Neuronal stem cell (in vitro differentiated cells): ENCODE measurements at regions not wholly inside any gene's neighbourhood (a gene's known extent, or its start where the extent isn't known, plus 50 kb on each side); places are given as distances from the start of the nearest gene placed in this dataset.
"Not testable (repeated sequence)": the region's sequence is repeated elsewhere in the genome, so short reads cannot be mapped to it uniquely, and the experiment has no call there.

Source experiments
- DNase-seq: peaks from one replicate; pipeline ENCODE4 v3.0.0-alpha.2; 2013; ENCODE audit warnings: low spot score
- H2AFZ ChIP-seq: one replicate; pipeline ENCODE4 v1.6.1; 2013; ENCODE audit warnings: mild to moderate bottlenecking, low read length, inconsistent platforms
- H2AK5ac ChIP-seq: 2 replicates; pipeline ENCODE4 v1.6.1; 2013; ENCODE audit warnings: low read depth, mild to moderate bottlenecking, inconsistent platforms, low read length, moderate library complexity, mixed read lengths
- H2BK120ac ChIP-seq: 2 replicates; pipeline ENCODE4 v1.6.1; 2013; ENCODE audit warnings: low read depth, mild to moderate bottlenecking, inconsistent platforms, low read length, moderate library complexity, mixed read lengths
- H2BK12ac ChIP-seq: one replicate; pipeline ENCODE4 v1.6.1; 2013; ENCODE audit warnings: low read length, inconsistent platforms
- H2BK15ac ChIP-seq: 2 replicates; pipeline ENCODE4 v1.6.1; 2013; ENCODE audit warnings: mild to moderate bottlenecking, low read length, inconsistent platforms, mixed read lengths
- H2BK5ac ChIP-seq: one replicate; pipeline ENCODE4 v1.6.1; 2013; ENCODE audit warnings: inconsistent platforms, mild to moderate bottlenecking, low read length, moderate library complexity
- H3K14ac ChIP-seq: one replicate; pipeline ENCODE4 v1.6.1; 2013; ENCODE audit warnings: low read length, inconsistent platforms
- H3K18ac ChIP-seq: 2 replicates; pipeline ENCODE4 v1.6.1; 2013; ENCODE audit warnings: low read length, inconsistent platforms
- H3K23ac ChIP-seq: 2 replicates; pipeline ENCODE4 v1.6.1; 2013; ENCODE audit warnings: low read depth, mild to moderate bottlenecking, mixed read lengths, low read length, inconsistent platforms; ENCODE audit not compliant: poor library complexity
- H3K27ac ChIP-seq: replicated peaks from 3 replicates; pipeline ENCODE4 v1.5.1; 2013; ENCODE audit warnings: low read length, inconsistent platforms
- H3K27me3 ChIP-seq, 3 experiments: 2 replicates each; pipeline ENCODE4 v1.6.1; 2013; ENCODE audit warnings: low read length in 3 of 3, mild to moderate bottlenecking in 2 of 3, inconsistent platforms in 1 of 3, low read depth in 1 of 3, mixed read lengths in 1 of 3, moderate library complexity in 1 of 3; ENCODE audit not compliant: control insufficient read depth in 3 of 3, insufficient read depth in 3 of 3
- H3K36me3 ChIP-seq, 2 donors: replicated peaks in 1 of 2; 2 replicates each; pipeline ENCODE4 v1.6.1; 2013; ENCODE audit warnings: low read length in 2 of 2; ENCODE audit not compliant: control insufficient read depth in 2 of 2, insufficient read depth in 2 of 2
- H3K4ac ChIP-seq: 2 replicates; pipeline ENCODE4 v1.6.1; 2013; ENCODE audit warnings: inconsistent platforms, mild to moderate bottlenecking, low read length, moderate library complexity
- H3K4me1 ChIP-seq, 2 donors: 1 replicate in 1 of 2; 2 replicates in 1 of 2; pipeline ENCODE4 v1.6.1; 2013; ENCODE audit warnings: low read length in 2 of 2, low read depth in 1 of 2; ENCODE audit not compliant: control insufficient read depth in 2 of 2, insufficient read depth in 1 of 2
- H3K4me2 ChIP-seq: one replicate; pipeline ENCODE4 v1.6.1; 2013; ENCODE audit warnings: mild to moderate bottlenecking, low read length, inconsistent platforms; ENCODE audit not compliant: insufficient read depth, poor library complexity, severe bottlenecking
- H3K4me3 ChIP-seq, 2 donors: 2 replicates each; pipeline ENCODE4 v1.5.1; 2013; ENCODE audit warnings: low read length in 2 of 2, mild to moderate bottlenecking in 2 of 2, inconsistent platforms in 1 of 2, moderate library complexity in 1 of 2
- H3K79me1 ChIP-seq: one replicate; pipeline ENCODE4 v1.6.1; 2013; ENCODE audit warnings: low read depth, mild to moderate bottlenecking, inconsistent platforms, low read length, moderate library complexity
- H3K9ac ChIP-seq: one replicate; pipeline ENCODE4 v1.6.1; 2013; ENCODE audit warnings: mild to moderate bottlenecking, low read depth, low read length, inconsistent platforms; ENCODE audit not compliant: poor library complexity
- H3K9me3 ChIP-seq, 2 donors: replicated peaks in 1 of 2; 2 replicates each; pipeline versions ENCODE3 to v1.6.1; 2013; ENCODE audit warnings: low read length in 2 of 2, mild to moderate bottlenecking in 2 of 2, inconsistent platforms in 1 of 2, low read depth in 1 of 2, mixed read lengths in 1 of 2, moderate library complexity in 1 of 2; ENCODE audit not compliant: control insufficient read depth in 2 of 2, insufficient read depth in 1 of 2
- H4K8ac ChIP-seq: one replicate; pipeline ENCODE4 v1.6.1; 2013; ENCODE audit warnings: low read depth, mild to moderate bottlenecking, inconsistent platforms, low read length, moderate library complexity
- H4K91ac ChIP-seq: one replicate; pipeline ENCODE4 v1.6.1; 2013; ENCODE audit warnings: low read length, low read depth, mild to moderate bottlenecking, inconsistent platforms; ENCODE audit not compliant: poor library complexity
- WGBS, 2 donors: extraction: QIAGEN DNeasy Blood & Tissue Kit; methylation state at CpG; one replicate each; pipeline ENCODE4 v1.1.7; 2013; ENCODE audit warnings: missing lambda C conversion rate in 2 of 2, mixed read lengths in 1 of 2; ENCODE audit not compliant: insufficient read length in 2 of 2, insufficient replicate concordance in 1 of 2; ENCODE audit errors: extremely low coverage in 2 of 2; 5-methylcytosine and 5-hydroxymethylcytosine counted together

GRCh38 chr7:67328257-67328656 is 331.6 kb downstream of the TYW1 start:
- H3K9me3 ChIP-seq, H2BK12ac ChIP-seq, H3K4me1 ChIP-seq, H3K4ac ChIP-seq, H3K79me1 ChIP-seq, H3K18ac ChIP-seq, H3K4me3 ChIP-seq, H3K4me2 ChIP-seq, H2AK5ac ChIP-seq, DNase-seq, H3K27me3 ChIP-seq, H3K27ac ChIP-seq, H2BK120ac ChIP-seq, H4K8ac ChIP-seq, H3K14ac ChIP-seq, H4K91ac ChIP-seq, H3K9ac ChIP-seq, H2BK15ac ChIP-seq, H2AFZ ChIP-seq, H2BK5ac ChIP-seq, H3K36me3 ChIP-seq, H3K23ac ChIP-seq: not testable (repeated sequence)
- WGBS, 2 donors: no CpG with 5 or more reads among the region's 5 CpGs

- H3K23ac ChIP-seq, DNase-seq, H2BK5ac ChIP-seq, H3K4ac ChIP-seq, H4K8ac ChIP-seq, H3K4me3 ChIP-seq, H3K9ac ChIP-seq, H3K18ac ChIP-seq, H3K27me3 ChIP-seq, H2AFZ ChIP-seq, H3K36me3 ChIP-seq, H4K91ac ChIP-seq, H3K4me2 ChIP-seq, H3K27ac ChIP-seq, H3K79me1 ChIP-seq, H2BK15ac ChIP-seq, H3K9me3 ChIP-seq, H3K14ac ChIP-seq, H2AK5ac ChIP-seq, H2BK12ac ChIP-seq, H2BK120ac ChIP-seq, H3K4me1 ChIP-seq: not testable (repeated sequence)
- WGBS, 2 donors: no CpG with 5 or more reads among the region's 1 CpG
These were observed 338.5 kb downstream of the TYW1 start for GRCh38 chr7:67335165-67335564.

DNA sequence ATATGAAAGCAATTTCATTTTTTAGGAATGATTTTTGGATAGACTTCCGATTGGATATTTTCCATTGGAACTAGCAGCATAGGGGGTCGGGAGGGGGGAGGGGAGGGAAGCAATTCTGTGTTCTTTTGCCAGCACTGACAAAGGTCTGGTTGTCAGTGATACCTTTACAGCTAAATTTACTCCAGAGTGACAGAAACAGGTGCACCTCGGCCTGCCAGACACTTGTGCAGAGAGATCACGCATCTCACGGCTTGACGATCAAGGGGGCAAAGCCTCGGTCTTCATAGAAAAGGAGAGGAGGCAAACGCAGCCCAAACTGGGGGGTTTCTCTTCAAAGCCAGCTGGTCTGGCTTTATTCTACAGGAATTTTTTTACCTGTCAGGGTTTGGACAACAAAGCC is 339.0 kb downstream of the TYW1 start:
- not testable (repeated sequence) for H3K4ac ChIP-seq, H2BK15ac ChIP-seq, H3K36me3 ChIP-seq, H3K9ac ChIP-seq, H3K23ac ChIP-seq, H3K9me3 ChIP-seq, H2BK5ac ChIP-seq, H3K4me3 ChIP-seq, H3K27ac ChIP-seq, H3K4me2 ChIP-seq, H3K27me3 ChIP-seq, H2BK120ac ChIP-seq, H3K14ac ChIP-seq, H3K4me1 ChIP-seq, H2AK5ac ChIP-seq, H2BK12ac ChIP-seq, H3K79me1 ChIP-seq, H3K18ac ChIP-seq, DNase-seq, H2AFZ ChIP-seq, H4K91ac ChIP-seq, H4K8ac ChIP-seq
- WGBS, 2 donors: no CpG with 5 or more reads among the region's 8 CpGs

DNA sequence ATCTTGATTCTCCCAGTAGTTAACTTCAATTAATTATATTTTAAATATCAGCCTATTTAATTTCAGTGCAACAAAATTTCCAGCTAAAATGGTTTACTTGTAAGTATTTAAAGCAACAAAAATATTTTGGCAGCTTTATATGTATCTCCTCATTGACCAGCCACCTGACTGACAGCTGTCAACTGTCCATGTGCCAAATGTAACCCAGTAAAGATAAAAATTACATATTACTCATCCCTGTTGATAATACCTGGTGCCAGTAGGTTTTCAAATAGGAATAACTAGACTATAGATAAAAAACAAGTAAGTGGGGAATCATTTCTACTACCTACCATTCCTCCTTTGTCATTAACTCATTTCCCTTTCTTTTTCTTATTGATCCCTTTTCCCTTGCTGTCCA is 341.9 kb downstream of the TYW1 start:
- H3K79me1 ChIP-seq, H3K9me3 ChIP-seq: not testable (repeated sequence)

More for the DNA sequence above, 341.9 kb downstream of the TYW1 start:
- not testable (repeated sequence) for H3K27ac ChIP-seq, H4K8ac ChIP-seq, H3K4me1 ChIP-seq, H3K4me3 ChIP-seq, H3K14ac ChIP-seq, H3K23ac ChIP-seq, H2BK120ac ChIP-seq, H3K27me3 ChIP-seq, H2BK15ac ChIP-seq, H4K91ac ChIP-seq, H2AFZ ChIP-seq, H3K4me2 ChIP-seq, H3K4ac ChIP-seq, DNase-seq, H2BK5ac ChIP-seq, H3K9ac ChIP-seq, H2AK5ac ChIP-seq, H3K18ac ChIP-seq, H2BK12ac ChIP-seq, H3K36me3 ChIP-seq
